WTC11 (cell line): ENCODE measurements at regions not wholly inside any gene's neighbourhood (a gene's known extent, or its start where the extent isn't known, plus 50 kb on each side); places are given as distances from the start of the nearest gene placed in this dataset.
"Not testable (repeated sequence)": the region's sequence is repeated elsewhere in the genome, so short reads cannot be mapped to it uniquely, and the experiment has no call there.

Source experiments
- CBFB ChIP-seq: sonication (generic); formaldehyde crosslinking; IDR thresholded peaks from 2 replicates; pipeline ENCODE4 v1.8.1; 2022; ENCODE audit warnings: mild to moderate bottlenecking, low read depth, missing genetic modification reagents
- ELF4 ChIP-seq: sonication (generic); formaldehyde crosslinking; IDR thresholded peaks from 2 replicates; pipeline ENCODE4 v1.8.1; 2022; ENCODE audit warnings: low read depth, mild to moderate bottlenecking, moderate library complexity, missing genetic modification reagents
- ETV6 ChIP-seq: sonication (generic); formaldehyde crosslinking; IDR thresholded peaks from 2 replicates; pipeline ENCODE4 v1.8.1; 2022; ENCODE audit warnings: mild to moderate bottlenecking, missing genetic modification reagents
- JUN ChIP-seq: sonication (generic); formaldehyde crosslinking; IDR thresholded peaks from 2 replicates; pipeline ENCODE4 v1.8.0; 2023; ENCODE audit warnings: mild to moderate bottlenecking, missing genetic modification reagents
- NFATC4 ChIP-seq: fragments of 250-450 bp; sonication (Bioruptor Pico); IDR thresholded peaks from 2 replicates; pipeline ENCODE4 v1.9.0; 2021; ENCODE audit warnings: mild to moderate bottlenecking
- NR1H2 ChIP-seq: sonication (generic); formaldehyde crosslinking; IDR thresholded peaks from 2 replicates; pipeline ENCODE4 v1.9.0; 2021; ENCODE audit warnings: mild to moderate bottlenecking, moderate library complexity, missing genetic modification reagents
- ZBTB21 ChIP-seq: sonication (generic); formaldehyde crosslinking; IDR thresholded peaks from 2 replicates; pipeline ENCODE4 v1.8.1; 2023; ENCODE audit warnings: mild to moderate bottlenecking, missing genetic modification reagents, borderline replicate concordance
- ZNF138 ChIP-seq: sonication (generic); formaldehyde crosslinking; conservative IDR thresholded peaks from 2 replicates; pipeline ENCODE4 v1.8.1; 2022; ENCODE audit warnings: mild to moderate bottlenecking, moderate library complexity, missing genetic modification reagents
- ZNF317 ChIP-seq: sonication (generic); formaldehyde crosslinking; IDR thresholded peaks from 2 replicates; pipeline ENCODE4 v1.8.1; 2023; ENCODE audit warnings: low read depth, mild to moderate bottlenecking, moderate library complexity, missing genetic modification reagents, borderline replicate concordance
- TF ChIP-seq, protein P1 (sequence below): fragments of 200-600 bp; IDR thresholded peaks from 2 replicates; pipeline ENCODE4 v1.8.0; 2022; ENCODE audit warnings: antibody characterized with exemption
- TF ChIP-seq, protein P2 (sequence below): sonication (generic); formaldehyde crosslinking; IDR thresholded peaks from 2 replicates; pipeline ENCODE4 v1.8.1; 2023; ENCODE audit warnings: mild to moderate bottlenecking, missing genetic modification reagents, borderline replicate concordance
- TF ChIP-seq, protein P3 (sequence below): sonication (generic); formaldehyde crosslinking; IDR thresholded peaks from 2 replicates; pipeline ENCODE4 v1.8.1; 2023; ENCODE audit warnings: mild to moderate bottlenecking, missing genetic modification reagents, moderate library complexity

- TF ChIP-seq, protein P1, sequence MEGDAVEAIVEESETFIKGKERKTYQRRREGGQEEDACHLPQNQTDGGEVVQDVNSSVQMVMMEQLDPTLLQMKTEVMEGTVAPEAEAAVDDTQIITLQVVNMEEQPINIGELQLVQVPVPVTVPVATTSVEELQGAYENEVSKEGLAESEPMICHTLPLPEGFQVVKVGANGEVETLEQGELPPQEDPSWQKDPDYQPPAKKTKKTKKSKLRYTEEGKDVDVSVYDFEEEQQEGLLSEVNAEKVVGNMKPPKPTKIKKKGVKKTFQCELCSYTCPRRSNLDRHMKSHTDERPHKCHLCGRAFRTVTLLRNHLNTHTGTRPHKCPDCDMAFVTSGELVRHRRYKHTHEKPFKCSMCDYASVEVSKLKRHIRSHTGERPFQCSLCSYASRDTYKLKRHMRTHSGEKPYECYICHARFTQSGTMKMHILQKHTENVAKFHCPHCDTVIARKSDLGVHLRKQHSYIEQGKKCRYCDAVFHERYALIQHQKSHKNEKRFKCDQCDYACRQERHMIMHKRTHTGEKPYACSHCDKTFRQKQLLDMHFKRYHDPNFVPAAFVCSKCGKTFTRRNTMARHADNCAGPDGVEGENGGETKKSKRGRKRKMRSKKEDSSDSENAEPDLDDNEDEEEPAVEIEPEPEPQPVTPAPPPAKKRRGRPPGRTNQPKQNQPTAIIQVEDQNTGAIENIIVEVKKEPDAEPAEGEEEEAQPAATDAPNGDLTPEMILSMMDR: not testable (repeated sequence)
- TF ChIP-seq ZBTB21 (CRISPR knock-in tag); ELF4 (CRISPR knock-in tag); ZNF138; NR1H2; NFATC4; ZNF317 (CRISPR knock-in tag); ETV6; CBFB (CRISPR knock-in tag); JUN (CRISPR knock-in tag): not testable (repeated sequence)
- TF ChIP-seq, protein P2, sequence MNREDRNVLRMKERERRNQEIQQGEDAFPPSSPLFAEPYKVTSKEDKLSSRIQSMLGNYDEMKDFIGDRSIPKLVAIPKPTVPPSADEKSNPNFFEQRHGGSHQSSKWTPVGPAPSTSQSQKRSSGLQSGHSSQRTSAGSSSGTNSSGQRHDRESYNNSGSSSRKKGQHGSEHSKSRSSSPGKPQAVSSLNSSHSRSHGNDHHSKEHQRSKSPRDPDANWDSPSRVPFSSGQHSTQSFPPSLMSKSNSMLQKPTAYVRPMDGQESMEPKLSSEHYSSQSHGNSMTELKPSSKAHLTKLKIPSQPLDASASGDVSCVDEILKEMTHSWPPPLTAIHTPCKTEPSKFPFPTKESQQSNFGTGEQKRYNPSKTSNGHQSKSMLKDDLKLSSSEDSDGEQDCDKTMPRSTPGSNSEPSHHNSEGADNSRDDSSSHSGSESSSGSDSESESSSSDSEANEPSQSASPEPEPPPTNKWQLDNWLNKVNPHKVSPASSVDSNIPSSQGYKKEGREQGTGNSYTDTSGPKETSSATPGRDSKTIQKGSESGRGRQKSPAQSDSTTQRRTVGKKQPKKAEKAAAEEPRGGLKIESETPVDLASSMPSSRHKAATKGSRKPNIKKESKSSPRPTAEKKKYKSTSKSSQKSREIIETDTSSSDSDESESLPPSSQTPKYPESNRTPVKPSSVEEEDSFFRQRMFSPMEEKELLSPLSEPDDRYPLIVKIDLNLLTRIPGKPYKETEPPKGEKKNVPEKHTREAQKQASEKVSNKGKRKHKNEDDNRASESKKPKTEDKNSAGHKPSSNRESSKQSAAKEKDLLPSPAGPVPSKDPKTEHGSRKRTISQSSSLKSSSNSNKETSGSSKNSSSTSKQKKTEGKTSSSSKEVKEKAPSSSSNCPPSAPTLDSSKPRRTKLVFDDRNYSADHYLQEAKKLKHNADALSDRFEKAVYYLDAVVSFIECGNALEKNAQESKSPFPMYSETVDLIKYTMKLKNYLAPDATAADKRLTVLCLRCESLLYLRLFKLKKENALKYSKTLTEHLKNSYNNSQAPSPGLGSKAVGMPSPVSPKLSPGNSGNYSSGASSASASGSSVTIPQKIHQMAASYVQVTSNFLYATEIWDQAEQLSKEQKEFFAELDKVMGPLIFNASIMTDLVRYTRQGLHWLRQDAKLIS: not testable (repeated sequence)
- TF ChIP-seq, protein P3, sequence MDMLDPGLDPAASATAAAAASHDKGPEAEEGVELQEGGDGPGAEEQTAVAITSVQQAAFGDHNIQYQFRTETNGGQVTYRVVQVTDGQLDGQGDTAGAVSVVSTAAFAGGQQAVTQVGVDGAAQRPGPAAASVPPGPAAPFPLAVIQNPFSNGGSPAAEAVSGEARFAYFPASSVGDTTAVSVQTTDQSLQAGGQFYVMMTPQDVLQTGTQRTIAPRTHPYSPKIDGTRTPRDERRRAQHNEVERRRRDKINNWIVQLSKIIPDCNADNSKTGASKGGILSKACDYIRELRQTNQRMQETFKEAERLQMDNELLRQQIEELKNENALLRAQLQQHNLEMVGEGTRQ (CRISPR knock-in tag): not testable (repeated sequence)
Observed at GRCh38 chr1:58953951-58954350, 170.1 kb upstream of the JUN start.
